ENCODE measurements at regions not wholly inside any gene's neighbourhood (a gene's known extent, or its start where the extent isn't known, plus 50 kb on each side); places are given as distances from the start of the nearest gene placed in this dataset.
"Not testable (repeated sequence)": the region's sequence is repeated elsewhere in the genome, so short reads cannot be mapped to it uniquely, and the experiment has no call there.

DNA sequence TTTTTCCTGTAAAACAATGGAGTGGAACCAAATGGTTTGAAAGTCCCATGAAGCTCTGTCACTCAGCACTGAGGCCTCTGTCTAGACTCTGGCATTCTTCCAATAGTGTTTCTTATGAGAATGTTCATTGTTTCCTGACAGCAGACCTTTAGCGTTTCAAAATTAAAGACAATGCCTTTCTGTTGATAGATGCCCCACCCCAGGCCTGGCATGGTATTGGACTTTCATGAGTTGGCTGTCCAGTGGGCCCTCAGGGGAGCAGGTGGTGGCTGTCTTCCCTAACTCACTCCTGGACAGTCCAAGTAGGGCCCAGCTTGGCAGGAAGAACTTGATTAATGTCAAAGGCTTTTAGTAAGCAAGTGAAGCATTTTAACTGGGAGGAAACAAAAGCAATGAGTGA, 186.5 kb upstream of the CCL2 start:
- peak in 14 of 56 donors; percentile 1 to 27 (median 6) for DNase-seq

GRCh38 chr17:34070712-34071111, 184.4 kb upstream of the CCL2 start:
- DNase-seq, result no peak

DNA sequence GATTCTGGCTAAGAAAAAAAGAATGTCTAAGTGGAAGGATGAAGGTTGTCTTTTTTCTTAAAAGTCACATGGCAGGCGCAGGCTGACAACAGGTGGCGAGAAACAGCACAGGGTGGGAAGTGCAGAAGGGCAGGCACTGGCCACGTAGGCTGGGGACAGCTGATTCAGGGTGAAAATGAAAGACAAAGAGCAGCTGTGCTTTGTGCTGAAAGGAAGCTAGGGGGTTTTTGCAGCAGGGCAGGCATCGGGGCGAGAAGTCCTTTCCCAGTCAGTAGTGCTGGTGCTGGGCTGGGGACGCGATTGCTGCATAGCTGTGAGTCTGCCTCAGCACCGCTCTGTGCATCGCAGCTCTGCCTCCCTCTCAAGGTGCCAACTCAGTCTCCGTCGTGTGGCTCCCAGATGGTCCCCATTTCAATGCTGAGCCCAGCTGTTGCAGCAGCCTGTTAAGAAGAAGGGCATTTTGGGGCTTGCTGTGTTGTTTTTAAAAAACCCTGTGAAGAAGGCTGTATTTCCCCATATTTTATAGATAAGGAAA, 183.1 kb upstream of the CCL2 start:
- no peak for DNase-seq

- DNase-seq, result no peak
Measured at GRCh38 chr17:34075076-34075475, 180.0 kb upstream of the CCL2 start.

DNA sequence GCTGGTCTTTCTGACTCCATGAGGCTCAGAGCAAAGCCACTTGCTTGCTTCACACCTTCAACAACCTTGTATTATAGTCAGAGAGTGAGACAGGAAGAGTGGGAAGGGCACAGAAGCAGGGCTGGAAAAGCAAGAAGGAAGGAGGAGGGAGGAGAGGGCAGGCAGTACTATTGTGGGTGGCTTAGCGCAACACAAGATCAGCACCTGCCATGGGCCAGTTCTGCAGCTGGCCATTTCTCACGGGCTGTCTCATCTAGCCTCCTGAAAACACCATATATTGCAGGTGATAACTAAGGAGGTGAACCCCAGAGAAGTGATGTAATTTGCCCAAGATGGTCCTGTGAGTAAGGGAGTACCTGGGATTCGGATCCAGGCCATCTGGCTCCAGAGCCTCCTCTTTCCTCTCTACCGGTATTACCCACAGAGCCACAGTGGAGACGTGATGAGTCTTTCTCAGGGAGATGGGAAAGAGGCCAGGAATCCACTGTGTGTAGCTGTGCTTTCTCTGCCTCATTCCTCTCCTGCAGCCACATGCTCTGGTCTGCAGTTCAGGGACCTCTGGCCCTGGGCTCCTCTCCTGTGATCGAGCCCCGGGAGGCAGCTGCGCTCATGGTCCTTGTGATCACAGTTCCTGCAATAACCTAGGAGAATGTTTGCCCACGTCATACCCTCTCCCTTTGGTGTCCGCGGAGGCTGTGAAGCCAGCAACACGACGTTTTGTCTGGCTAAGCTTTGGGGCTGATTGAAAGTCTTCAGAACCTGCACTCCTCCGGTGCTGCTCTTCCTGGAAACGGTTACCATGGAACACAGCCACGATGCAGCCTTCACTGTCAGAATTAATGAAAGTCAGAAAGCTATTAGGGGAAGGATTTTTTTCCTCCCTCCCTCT, 178.1 kb upstream of the CCL2 start:
- peak in 30 of 56 donors; percentile 3 to 76 (median 38) for DNase-seq

GRCh38 chr17:34081269-34081668, 173.8 kb upstream of the CCL2 start:
- DNase-seq, result no peak

GRCh38 chr17:34082404-34082803, 172.7 kb upstream of the CCL2 start:
- DNase-seq, result no peak

GRCh38 chr17:34089042-34089441, 166.0 kb upstream of the CCL2 start:
- not testable (repeated sequence) for DNase-seq

- DNase-seq, result no peak
Measured at GRCh38 chr17:34090593-34090992, 164.5 kb upstream of the CCL2 start.

GRCh38 chr17:34091975-34092374, 163.1 kb upstream of the CCL2 start:
- DNase-seq, result no peak

GRCh38 chr17:34095106-34095505, 160.0 kb upstream of the CCL2 start:
- DNase-seq, result no peak

DNA sequence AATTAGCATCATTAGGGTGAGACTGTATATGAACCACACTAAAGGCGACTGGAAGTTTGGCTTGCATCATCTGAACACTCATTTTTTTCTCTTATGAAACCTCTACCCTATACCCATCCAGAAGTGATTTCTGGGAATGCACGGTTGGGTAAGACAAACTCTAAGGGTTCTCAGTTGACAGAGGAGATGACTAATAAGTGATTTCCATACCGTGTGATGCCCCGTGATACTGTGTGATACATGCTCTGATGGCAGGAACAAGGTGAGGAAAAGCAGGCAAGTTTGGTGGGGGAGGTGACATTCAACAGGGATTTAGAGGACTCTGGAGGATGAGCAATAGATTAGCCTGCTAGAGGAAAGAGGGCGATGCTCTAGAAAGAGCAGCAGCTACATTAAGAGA, 156.4 kb upstream of the CCL2 start:
- DNase-seq, result peak in 12 of 56 donors; percentile 8 to 69 (median 32)

DNA sequence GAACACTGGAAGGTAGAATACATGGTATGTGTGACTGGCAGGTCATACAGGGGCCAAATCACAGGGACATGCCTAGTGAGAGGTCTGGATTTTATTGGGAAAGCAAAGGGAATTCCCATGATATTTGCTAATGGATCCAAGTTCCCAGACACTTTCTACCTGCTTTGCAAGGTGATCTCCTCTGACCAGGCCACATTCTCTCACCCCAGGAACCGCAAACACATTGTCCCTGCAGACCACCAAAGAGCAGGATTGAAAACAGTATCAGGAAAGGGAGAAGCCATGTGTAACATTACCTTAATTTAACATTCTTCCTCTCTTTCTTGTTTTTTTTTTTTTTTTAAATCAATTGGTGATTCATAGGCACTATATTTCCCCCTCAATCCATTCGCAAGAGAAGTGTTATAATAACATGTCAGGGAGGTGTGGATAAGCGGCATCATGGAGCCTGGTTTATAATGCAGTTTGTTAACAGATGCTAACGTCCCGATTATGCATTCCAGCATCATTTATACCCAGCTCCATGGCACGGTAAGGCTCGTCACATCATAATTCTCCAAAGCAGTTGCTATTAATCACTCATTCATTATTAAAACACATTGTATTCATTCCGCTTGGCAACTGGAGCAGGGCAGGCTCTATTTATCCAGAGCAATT, 155.1 kb upstream of the CCL2 start:
- DNase-seq, result no peak

- no peak for DNase-seq
Measured at GRCh38 chr17:34107019-34107418, 148.1 kb upstream of the CCL2 start.

- DNase-seq, result peak in 1 of 56 donors; percentile 5
Measured at GRCh38 chr17:34110315-34110714, 144.8 kb upstream of the CCL2 start.

DNA sequence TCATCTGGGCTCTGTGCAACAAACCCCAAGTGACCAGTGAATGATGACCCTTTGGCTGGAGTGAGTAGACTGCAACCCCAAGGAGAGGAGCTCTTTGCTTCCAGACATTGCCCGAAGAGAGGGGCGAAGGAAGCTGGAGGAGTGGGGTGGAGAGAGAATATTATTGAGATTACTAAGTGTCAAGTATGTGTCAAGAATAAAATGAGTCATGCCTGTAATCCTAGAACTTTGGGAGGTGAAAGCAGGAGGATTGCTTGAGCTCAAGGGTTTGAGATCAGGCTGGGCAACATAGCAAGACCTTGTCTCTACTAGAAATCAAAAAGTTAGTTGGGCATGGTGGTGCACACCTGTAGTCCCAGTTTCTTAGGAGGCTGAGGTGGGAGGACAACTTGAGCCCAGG, 142.0 kb upstream of the CCL2 start:
- no peak for DNase-seq

DNA sequence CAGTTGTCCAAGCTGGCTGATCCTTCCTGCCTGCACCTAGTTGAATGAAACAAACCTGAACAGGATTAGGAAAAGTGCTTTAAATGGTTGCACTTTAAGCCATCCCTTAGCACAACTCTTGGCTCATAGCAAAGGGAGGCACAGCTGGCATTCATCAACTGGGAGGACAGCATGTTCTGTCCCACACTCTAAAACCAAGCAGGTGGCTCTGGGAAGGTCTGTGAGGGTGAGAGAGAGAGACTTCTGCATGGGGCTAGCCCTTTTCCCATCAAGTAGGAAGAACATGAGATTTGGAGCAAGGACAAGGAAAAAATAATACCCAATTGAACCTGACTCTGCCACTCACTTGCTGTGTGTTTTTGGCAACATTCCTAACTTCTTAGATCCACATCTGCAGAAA, 140.9 kb upstream of the CCL2 start:
- DNase-seq, result no peak

DNA sequence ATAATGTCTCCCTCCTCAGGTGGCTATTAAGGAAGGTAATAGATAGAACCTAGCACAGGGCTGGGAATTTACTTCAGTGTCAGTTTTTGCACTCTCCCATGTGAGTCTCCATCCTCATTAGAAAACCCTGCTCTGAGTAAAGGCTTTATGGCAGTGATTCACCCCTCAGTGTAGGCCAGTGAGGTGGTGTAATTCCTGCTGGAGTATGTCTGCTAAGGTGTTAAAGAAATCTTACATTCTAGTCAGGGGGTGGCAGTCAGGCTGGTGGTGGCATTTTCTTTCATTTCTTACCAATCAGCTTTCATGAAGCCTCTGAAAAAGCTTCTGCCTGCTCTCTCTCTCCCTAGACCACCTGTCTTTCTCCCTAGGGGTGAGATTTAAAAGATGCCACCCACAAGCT, 138.8 kb upstream of the CCL2 start:
- DNase-seq, result peak in 6 of 56 donors; percentile 3 to 27 (median 10)

DNA sequence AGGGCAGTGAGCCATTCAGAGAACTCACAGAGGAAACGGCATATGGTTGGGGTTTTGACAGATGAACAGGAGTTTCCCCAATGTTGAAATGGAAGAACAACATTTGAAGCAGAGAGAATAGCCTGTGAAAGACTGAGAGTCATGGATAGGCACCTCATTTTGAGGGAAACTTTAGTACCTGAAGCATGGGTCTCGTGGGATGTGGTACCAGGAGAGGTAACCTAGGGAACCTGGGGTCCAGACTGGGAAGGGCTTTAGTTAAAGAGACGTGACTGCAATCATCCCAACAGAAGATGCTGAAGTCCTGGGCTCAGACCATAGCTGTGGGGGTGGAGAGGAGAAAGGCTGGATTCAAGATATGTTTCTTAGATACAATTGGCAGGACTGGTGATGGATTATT, 137.8 kb upstream of the CCL2 start:
- DNase-seq, result no peak

DNA sequence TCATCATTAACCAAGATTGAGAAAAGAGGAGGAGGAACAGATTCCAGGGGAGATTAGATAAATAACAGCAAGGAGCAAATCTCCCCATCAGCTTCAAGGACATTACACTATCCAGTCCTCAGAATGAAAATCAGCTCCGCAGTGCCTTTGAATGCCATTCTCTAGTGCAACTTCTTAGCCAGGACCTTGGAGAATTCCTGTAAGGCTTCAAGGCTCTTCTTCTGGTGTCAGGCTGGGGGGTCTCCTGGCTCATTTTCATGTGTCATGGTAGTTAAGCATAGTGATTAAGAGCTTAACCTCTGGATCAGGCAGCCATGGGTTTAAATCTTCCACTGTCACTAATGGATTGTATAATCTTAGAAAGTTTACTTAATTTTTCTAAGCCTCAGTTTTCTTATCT, 137.3 kb upstream of the CCL2 start:
- DNase-seq, result no peak

GRCh38 chr17:34118564-34118963, 136.5 kb upstream of the CCL2 start:
- DNase-seq, result no peak

DNA sequence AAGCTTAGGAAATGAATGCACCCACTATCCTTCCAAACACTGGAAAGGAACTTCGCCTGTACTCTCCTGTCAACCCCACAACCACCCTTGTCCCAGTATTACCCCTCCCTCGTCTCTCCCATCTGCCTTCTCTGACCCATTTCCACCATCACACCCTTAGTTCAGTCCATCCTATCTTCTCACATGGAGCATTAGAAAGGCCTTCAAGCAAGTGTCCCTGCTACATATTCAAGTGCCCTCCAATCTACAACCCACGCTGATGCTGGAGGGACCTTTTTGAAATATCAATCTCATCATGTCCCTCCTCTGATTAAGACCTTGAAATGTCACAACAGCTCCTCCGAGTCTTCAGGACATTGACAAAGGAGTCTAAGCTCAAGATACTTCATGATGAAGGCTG, 133.8 kb upstream of the CCL2 start:
- no peak for DNase-seq

DNA sequence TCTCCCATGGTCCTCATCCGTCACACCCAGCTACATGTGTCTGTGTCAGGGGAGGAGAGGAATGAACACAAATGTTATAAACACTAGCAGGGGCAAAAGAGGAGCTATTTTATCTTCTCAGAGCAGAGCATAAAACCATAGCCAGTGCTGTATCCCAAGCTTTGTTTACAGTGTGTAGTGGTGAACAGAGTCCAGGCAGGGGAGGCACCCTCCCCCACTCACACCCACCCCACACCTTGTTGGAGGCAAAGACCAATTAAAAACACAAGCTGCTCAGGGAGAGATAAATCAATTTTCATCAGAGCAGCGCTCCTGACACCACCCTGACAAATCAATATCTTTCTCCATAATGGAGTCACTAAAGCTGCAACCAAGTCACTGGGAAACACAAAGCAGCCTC, 132.6 kb upstream of the CCL2 start:
- no peak for DNase-seq
